Bronchial epithelial cell (primary cell): ENCODE measurements at regions not wholly inside any gene's neighbourhood (a gene's known extent, or its start where the extent isn't known, plus 50 kb on each side); places are given as distances from the start of the nearest gene placed in this dataset.
A peak's percentile ranks its signal among the peaks of the same experiment; 100 is the strongest.

ENCODE experiments used
- DNase-seq: peaks from one replicate; pipeline ENCODE4 v3.0.0-alpha.2; 2010; ENCODE audit warnings: low read depth
- FAIRE-seq: peaks from 2 replicates; lab custom pipeline; 2011; peaks lifted over from hg19 to GRCh38; lab: Jason Lieb, UNC
- H3K27me3 ChIP-seq: 2 replicates; pipeline ENCODE4 v1.5.1; 2011; ENCODE audit warnings: low read length; ENCODE audit not compliant: control insufficient read depth, insufficient read depth
- H3K36me3 ChIP-seq: 2 replicates; pipeline ENCODE4 v1.5.1; 2011; ENCODE audit warnings: low read length; ENCODE audit not compliant: control insufficient read depth, insufficient read depth
- H3K4me3 ChIP-seq: 2 replicates; pipeline ENCODE4 v1.5.1; 2011; ENCODE audit warnings: mild to moderate bottlenecking, low read depth, low read length, control low read depth
- CTCF ChIP-seq: IDR thresholded peaks from 2 replicates; pipeline ENCODE4 v1.5.1; 2011; ENCODE audit warnings: mild to moderate bottlenecking, moderate library complexity, low read length, control low read depth, inconsistent platforms; ENCODE audit not compliant: insufficient read depth, severe bottlenecking

DNA sequence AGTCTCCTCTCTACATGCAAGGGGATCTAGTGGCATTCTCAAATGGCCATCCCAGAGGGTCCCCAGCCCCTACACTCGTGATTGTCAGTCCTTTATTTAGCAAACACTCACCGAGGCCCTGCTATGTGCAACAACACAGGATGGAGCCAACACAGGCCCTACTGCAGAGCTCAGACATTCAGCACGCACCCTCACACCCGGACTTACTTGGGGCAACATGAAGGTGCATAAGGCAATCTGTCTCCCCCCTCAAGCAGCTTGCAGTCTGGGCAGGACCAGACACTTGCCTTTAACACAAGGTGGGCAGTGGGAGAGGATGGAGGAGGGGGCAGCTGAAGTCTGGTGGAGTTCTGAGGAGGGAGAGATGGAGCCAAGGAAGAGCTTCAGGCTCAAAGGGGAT is 258.4 kb downstream of the XXYLT1 start:
- DNase-seq: no peak
- no peak for TF ChIP-seq CTCF
- no peak for FAIRE-seq
- H3K36me3 ChIP-seq: no peaks in the 10 kb centered on the region
- H3K27me3 ChIP-seq: no peaks in the 10 kb centered on the region
- H3K4me3 ChIP-seq: no peak overlapping the region

GRCh38 chr3:195013411-195014361 is 257.3 kb downstream of the XXYLT1 start:
- Histone ChIP-seq H3K27me3 (no peaks in the 10 kb centered on the region), H3K4me3 (no peak overlapping the region), H3K36me3 (no peaks in the 10 kb centered on the region)
- no peak for TF ChIP-seq CTCF
- DNase-seq (no peak), FAIRE-seq (no peak)

- H3K27me3 ChIP-seq: no peaks in the 10 kb centered on the region
- TF ChIP-seq CTCF: no peak
- no peak overlapping the region for H3K4me3 ChIP-seq
- FAIRE-seq (no peak), DNase-seq (peak; percentile 50)
- no peaks in the 10 kb centered on the region for H3K36me3 ChIP-seq
Measured at GRCh38 chr3:195015021-195015420, 255.9 kb downstream of the XXYLT1 start.

DNA sequence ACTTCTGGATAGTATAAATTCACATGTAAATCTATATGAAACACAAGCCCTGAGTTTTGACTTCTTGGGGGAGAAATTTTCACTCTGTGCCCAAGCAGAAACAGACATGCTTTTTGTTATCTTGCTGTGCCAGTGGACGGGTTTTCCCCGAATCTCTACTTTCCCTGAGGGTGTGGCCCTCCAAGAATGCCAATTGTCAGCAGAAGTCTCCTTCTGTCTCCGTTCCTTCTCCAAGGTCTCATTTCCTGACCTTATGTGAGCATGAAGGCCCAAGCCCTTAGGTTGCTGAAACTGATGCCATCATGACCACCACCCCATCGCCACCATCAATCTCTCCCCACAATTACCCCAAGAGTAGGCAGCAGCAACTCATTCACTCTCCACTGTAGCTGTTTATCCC is 253.8 kb downstream of the XXYLT1 start:
- DNase-seq: peak; percentile 20
- no peak for FAIRE-seq
- no peak for TF ChIP-seq CTCF
- no peak overlapping the region for H3K4me3 ChIP-seq
- no peaks in the 10 kb centered on the region for H3K27me3 ChIP-seq
- no peaks in the 10 kb centered on the region for H3K36me3 ChIP-seq
